Progenitor cell of endocrine pancreas (in vitro differentiated cells): ENCODE measurements at regions not wholly inside any gene's neighbourhood (a gene's known extent, or its start where the extent isn't known, plus 50 kb on each side); places are given as distances from the start of the nearest gene placed in this dataset.
"Not testable (repeated sequence)": the region's sequence is repeated elsewhere in the genome, so short reads cannot be mapped to it uniquely, and the experiment has no call there.

Experiments used
- DNase-seq: peaks from one replicate; pipeline ENCODE4 v3.0.0; 2021; ENCODE audit warnings: low spot score; ENCODE audit not compliant: unreplicated experiment
- H3K27ac Mint-ChIP-seq: 2 replicates; pipeline ENCODE4 v1.8.0; 2021; ENCODE audit warnings: mild to moderate bottlenecking, moderate library complexity, mixed read lengths
- H3K27me3 Mint-ChIP-seq: 2 replicates; pipeline ENCODE4 v1.8.0; 2021; ENCODE audit warnings: mixed read lengths
- H3K36me3 Mint-ChIP-seq: 2 replicates; pipeline ENCODE4 v1.8.0; 2022; ENCODE audit warnings: mixed read lengths; ENCODE audit not compliant: insufficient read depth
- H3K4me1 Mint-ChIP-seq: 2 replicates; pipeline ENCODE4 v1.8.0; 2021; ENCODE audit warnings: low read depth, mixed read lengths
- H3K4me3 Mint-ChIP-seq: 2 replicates; pipeline ENCODE4 v1.8.0; 2021; ENCODE audit warnings: low read depth, mild to moderate bottlenecking, moderate library complexity, mixed read lengths
- H3K9me3 Mint-ChIP-seq: 2 replicates; pipeline ENCODE4 v1.8.0; 2021; ENCODE audit warnings: low read depth, mixed read lengths
- TF ChIP-seq, protein P1 (sequence below): fragments of 200-600 bp; sonication (generic); IDR thresholded peaks from one replicate; pipeline ENCODE4 v1.5.0; 2021; ENCODE audit warnings: antibody characterized with exemption, mild to moderate bottlenecking; ENCODE audit not compliant: unreplicated experiment

DNA sequence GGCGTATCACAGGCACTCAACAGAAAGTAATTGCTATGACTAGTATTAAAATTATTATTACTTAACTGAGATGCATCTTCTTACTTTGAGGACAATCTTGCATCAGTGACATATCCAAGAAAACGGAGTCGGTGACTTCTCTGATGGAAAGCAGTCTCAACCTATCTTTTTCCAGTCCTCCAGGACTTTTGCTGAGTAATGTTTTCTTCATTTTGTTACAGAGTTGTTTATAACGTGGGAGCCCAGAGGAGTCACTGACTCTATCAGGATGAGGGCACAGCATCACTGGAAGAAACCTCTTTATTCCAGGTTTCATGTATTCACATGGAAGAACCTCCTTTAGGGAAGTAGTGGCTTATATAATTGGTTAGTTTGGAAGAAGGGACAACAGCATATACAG is 51.5 kb upstream of the MELK start:
- peaks cover 2% of the 10 kb centered on the region for H3K4me1 Mint-ChIP-seq
- no peak for DNase-seq
- no peak overlapping the region for H3K27ac Mint-ChIP-seq
- H3K4me3 Mint-ChIP-seq, result no peak overlapping the region
- TF ChIP-seq, protein P1, sequence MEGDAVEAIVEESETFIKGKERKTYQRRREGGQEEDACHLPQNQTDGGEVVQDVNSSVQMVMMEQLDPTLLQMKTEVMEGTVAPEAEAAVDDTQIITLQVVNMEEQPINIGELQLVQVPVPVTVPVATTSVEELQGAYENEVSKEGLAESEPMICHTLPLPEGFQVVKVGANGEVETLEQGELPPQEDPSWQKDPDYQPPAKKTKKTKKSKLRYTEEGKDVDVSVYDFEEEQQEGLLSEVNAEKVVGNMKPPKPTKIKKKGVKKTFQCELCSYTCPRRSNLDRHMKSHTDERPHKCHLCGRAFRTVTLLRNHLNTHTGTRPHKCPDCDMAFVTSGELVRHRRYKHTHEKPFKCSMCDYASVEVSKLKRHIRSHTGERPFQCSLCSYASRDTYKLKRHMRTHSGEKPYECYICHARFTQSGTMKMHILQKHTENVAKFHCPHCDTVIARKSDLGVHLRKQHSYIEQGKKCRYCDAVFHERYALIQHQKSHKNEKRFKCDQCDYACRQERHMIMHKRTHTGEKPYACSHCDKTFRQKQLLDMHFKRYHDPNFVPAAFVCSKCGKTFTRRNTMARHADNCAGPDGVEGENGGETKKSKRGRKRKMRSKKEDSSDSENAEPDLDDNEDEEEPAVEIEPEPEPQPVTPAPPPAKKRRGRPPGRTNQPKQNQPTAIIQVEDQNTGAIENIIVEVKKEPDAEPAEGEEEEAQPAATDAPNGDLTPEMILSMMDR, result no peak
- H3K36me3 Mint-ChIP-seq, result no peaks in the 10 kb centered on the region
- no peaks in the 10 kb centered on the region for H3K27me3 Mint-ChIP-seq
- no peaks in the 10 kb centered on the region for H3K9me3 Mint-ChIP-seq

DNA sequence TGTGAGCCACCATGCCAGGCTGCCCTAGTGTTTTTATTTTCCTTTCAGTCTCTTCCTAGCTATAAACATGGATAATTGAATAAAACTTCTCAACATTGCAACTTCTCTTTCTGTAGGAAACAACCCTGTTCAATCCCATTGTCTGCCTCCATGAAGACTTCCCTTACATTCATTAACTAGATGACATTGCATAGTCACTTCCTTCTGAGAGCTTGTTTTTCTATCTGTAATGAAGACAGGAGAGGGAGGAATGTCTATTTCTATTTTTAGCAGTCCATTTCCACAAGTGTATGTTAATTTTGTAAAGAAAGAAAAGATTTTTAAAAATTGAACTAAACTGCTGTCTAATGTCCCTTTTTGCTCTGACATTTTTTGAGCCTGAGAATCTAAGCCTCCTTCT is 55.6 kb upstream of the MELK start:
- H3K9me3 Mint-ChIP-seq, result no peaks in the 10 kb centered on the region
- H3K4me3 Mint-ChIP-seq, result no peak overlapping the region
- H3K27ac Mint-ChIP-seq, result no peak overlapping the region
- DNase-seq, result no peak
- H3K27me3 Mint-ChIP-seq, result no peaks in the 10 kb centered on the region
- H3K4me1 Mint-ChIP-seq, result peaks cover 2% of the 10 kb centered on the region
- H3K36me3 Mint-ChIP-seq, result no peaks in the 10 kb centered on the region
- TF ChIP-seq, protein P1, result no peak

DNA sequence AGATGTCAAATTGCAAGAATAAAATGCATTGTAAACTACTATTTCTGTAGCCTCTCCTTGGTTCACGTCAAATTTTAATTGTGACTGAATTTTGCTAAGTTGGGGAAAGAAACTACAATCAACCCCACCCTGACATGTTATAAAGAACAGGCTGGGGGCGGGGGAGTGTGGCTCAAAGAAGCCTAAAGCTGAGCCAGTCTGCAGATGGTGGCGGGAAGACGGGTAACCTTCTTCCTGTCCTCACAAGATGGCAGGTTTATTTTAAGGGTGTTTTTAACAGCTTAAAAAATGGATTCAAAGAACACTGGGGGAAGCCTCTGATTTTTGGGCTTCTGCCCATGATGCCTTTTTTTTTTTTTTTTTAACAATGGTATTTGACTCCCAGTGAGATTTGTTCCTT is 68.5 kb upstream of the MELK start:
- peaks cover 3% of the 10 kb centered on the region for H3K4me1 Mint-ChIP-seq
- TF ChIP-seq, protein P1, result no peak
- H3K36me3 Mint-ChIP-seq, result no peaks in the 10 kb centered on the region
- no peak overlapping the region for H3K4me3 Mint-ChIP-seq
- no peak for DNase-seq
- no peak overlapping the region for H3K27ac Mint-ChIP-seq
- peaks cover 3% of the 10 kb centered on the region for H3K27me3 Mint-ChIP-seq
- no peaks in the 10 kb centered on the region for H3K9me3 Mint-ChIP-seq

DNA sequence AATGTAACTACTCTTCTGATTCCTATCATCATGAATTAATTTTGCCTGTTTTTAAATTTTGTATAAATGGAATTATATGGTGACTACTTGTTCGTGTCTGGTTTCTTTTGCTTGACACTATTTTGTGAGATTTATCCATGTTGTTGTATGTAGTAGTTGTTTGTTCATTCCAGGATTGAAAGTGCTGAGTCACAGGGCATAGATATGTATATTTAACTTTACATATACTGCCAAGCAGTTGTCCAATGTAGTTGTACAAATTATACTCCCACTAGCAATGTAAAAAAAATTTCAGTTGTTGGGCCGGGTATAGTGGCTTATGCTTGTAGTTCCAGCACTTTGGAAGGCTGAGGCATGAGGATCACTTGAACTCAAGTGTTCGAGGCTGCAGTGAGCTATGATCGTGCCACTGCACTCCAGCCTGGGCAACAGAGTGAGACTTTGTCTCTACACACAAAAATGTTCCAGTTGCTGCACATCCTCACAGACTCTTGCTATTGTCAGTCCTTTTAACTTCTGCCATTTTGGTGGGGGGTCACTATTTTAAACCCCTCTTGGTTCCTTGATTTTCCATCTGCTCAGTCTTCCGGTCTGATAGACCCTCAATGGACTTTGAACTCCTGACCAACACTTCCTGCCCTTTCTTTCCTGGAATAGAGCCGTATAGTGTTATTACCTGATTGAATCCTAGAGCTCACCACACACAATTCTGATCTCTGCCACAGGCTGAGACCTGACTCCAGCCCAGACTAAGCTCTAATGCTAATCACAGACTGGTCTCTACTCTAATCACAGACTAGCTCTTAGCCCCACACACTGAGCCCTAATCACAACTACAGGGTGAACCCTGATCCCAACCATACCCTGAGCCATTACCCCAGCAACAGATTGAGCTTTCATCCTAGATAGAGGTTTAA is 69.3 kb upstream of the MELK start:
- no peaks in the 10 kb centered on the region for H3K9me3 Mint-ChIP-seq
- H3K27me3 Mint-ChIP-seq, result peaks cover 3% of the 10 kb centered on the region
- no peak for DNase-seq
- no peaks in the 10 kb centered on the region for H3K36me3 Mint-ChIP-seq
- H3K4me1 Mint-ChIP-seq, result peaks cover 3% of the 10 kb centered on the region
- H3K27ac Mint-ChIP-seq, result no peak overlapping the region
- TF ChIP-seq, protein P1, result no peak
- no peak overlapping the region for H3K4me3 Mint-ChIP-seq

DNA sequence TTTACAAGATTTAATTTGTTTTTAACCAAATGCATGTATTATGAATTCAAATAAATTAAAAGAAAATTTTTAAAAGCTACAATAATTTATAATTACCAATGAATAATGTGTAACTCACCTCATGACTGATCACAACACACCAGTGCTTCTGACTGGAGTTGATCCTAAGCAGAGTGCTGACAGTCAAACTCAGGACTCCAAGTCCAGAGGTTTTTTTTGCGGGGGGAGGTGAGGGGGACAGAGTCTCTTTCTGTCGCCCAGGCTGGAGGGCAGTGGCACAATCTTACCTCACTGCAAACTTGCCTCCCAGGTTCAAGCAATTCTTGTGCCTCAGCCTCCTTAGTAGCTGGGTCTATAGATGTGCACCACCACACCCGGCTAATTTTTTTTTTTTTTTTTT is 71.0 kb upstream of the MELK start:
- no peaks in the 10 kb centered on the region for H3K9me3 Mint-ChIP-seq
- H3K4me3 Mint-ChIP-seq, result no peak overlapping the region
- H3K27ac Mint-ChIP-seq, result no peak overlapping the region

DNA sequence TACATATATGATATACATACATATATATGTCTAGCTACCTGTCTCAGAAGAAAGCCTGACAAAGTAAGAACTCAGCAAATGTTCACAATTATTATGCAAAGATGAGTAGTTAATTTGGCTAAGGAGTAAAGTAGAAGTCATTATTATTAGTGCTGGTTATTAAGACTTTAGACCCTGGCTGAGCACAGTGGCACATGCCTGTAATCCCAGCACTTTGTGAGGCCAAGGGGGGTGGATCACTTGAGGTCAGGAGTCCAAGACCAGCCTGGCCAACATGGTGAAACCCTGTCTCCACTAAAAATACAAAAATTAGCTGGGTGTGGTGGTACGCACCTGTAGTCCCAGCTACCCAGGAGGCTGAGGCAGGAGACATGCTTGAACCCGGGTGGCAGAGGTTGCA is 71.8 kb upstream of the MELK start:
- H3K36me3 Mint-ChIP-seq, DNase-seq, H3K27ac Mint-ChIP-seq, H3K4me3 Mint-ChIP-seq, H3K9me3 Mint-ChIP-seq, H3K27me3 Mint-ChIP-seq, H3K4me1 Mint-ChIP-seq: not testable (repeated sequence)

More for the DNA sequence above, 71.0 kb upstream of the MELK start:
- no peaks in the 10 kb centered on the region for H3K36me3 Mint-ChIP-seq
- H3K27me3 Mint-ChIP-seq, result no peaks in the 10 kb centered on the region
- H3K4me1 Mint-ChIP-seq, result peaks cover 3% of the 10 kb centered on the region
- TF ChIP-seq, protein P1, result no peak
- no peak for DNase-seq
